GM21381 (cell line): ENCODE measurements at regions not wholly inside any gene's neighbourhood (a gene's known extent, or its start where the extent isn't known, plus 50 kb on each side); places are given as distances from the start of the nearest gene placed in this dataset.
"Not testable (repeated sequence)": the region's sequence is repeated elsewhere in the genome, so short reads cannot be mapped to it uniquely, and the experiment has no call there.

Source experiments
- ATAC-seq: cut with Tn5 transposase; IDR thresholded peaks from one replicate; pipeline ENCODE4 v1.9.1; 2021; ENCODE audit warnings: mild to moderate bottlenecking, moderate library complexity; ENCODE audit not compliant: unreplicated experiment

- ATAC-seq: no peak
Measured at GRCh38 chr12:114815026-114815795, 131.2 kb upstream of the TBX3 start.

- no peak for ATAC-seq
Measured at GRCh38 chr12:114812858-114813761, 129.1 kb upstream of the TBX3 start.

GRCh38 chr12:114812384-114812783, 128.4 kb upstream of the TBX3 start:
- ATAC-seq: no peak

- no peak for ATAC-seq
Measured at GRCh38 chr12:114809097-114809496, 125.1 kb upstream of the TBX3 start.

- ATAC-seq: not testable (repeated sequence)
Measured at GRCh38 chr12:114801381-114801780, 117.4 kb upstream of the TBX3 start.

GRCh38 chr12:114800566-114800965, 116.6 kb upstream of the TBX3 start:
- not testable (repeated sequence) for ATAC-seq

- ATAC-seq: no peak
Measured at GRCh38 chr12:114799574-114800487, 115.9 kb upstream of the TBX3 start.

GRCh38 chr12:114794049-114794558, 110.1 kb upstream of the TBX3 start:
- ATAC-seq: no peak

GRCh38 chr12:114790276-114790675, 106.3 kb upstream of the TBX3 start:
- no peak for ATAC-seq

GRCh38 chr12:114789821-114790220, 105.8 kb upstream of the TBX3 start:
- ATAC-seq: no peak

- no peak for ATAC-seq
Measured at GRCh38 chr12:114789276-114789675, 105.3 kb upstream of the TBX3 start.

GRCh38 chr12:114784526-114784925, 100.6 kb upstream of the TBX3 start:
- no peak for ATAC-seq

GRCh38 chr12:114783089-114783618, 99.2 kb upstream of the TBX3 start:
- no peak for ATAC-seq

- no peak for ATAC-seq
Measured at GRCh38 chr12:114780746-114781399, 96.9 kb upstream of the TBX3 start.

GRCh38 chr12:114779647-114780046, 95.7 kb upstream of the TBX3 start:
- no peak for ATAC-seq

GRCh38 chr12:114779186-114779585, 95.2 kb upstream of the TBX3 start:
- no peak for ATAC-seq

GRCh38 chr12:114776731-114777442, 92.9 kb upstream of the TBX3 start:
- no peak for ATAC-seq

GRCh38 chr12:114774699-114775098, 90.7 kb upstream of the TBX3 start:
- ATAC-seq: no peak

- ATAC-seq: no peak
Measured at GRCh38 chr12:114774197-114774596, 90.2 kb upstream of the TBX3 start.
